ENCODE measurements at regions not wholly inside any gene's neighbourhood (a gene's known extent, or its start where the extent isn't known, plus 50 kb on each side); places are given as distances from the start of the nearest gene placed in this dataset.

- no peak for TF ChIP-seq CTCF (IDR thresholded peaks at IDR 0.05)
- ATAC-seq (ENCODE audit: low FRiP score) (no peak), DNase-seq (ENCODE audit: low spot score) (no peak)
These were observed 416.4 kb downstream of the TCERG1L start for GRCh38 chr10:130895161-130895560.

DNA sequence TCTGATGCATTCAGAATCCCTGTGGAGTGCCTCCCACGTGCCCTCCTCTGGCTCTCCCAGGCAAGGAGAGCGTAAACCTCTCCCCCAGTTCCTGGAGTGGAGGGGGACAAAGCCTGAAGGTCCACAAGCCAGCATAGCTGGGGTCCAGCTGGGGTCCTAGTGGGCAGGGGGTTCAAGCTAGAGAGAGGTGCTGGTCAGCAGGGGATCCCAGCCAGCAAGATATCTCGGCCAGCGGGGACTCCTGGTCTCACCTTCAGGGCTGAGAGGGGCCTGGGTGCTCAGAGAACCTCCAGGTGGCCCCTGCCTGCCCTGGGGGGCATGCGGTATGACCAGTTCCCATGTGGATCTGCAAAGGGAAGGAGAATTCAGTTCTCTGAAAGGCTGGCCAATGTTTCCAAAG, 413.7 kb downstream of the TCERG1L start:
- TF ChIP-seq CTCF (IDR thresholded peaks at IDR 0.05): no peak
- ATAC-seq (ENCODE audit: low FRiP score) (no peak), DNase-seq (ENCODE audit: low spot score) (no peak)

GRCh38 chr10:130898381-130898780, 413.1 kb downstream of the TCERG1L start:
- ATAC-seq (ENCODE audit: low FRiP score) (no peak), DNase-seq (ENCODE audit: low spot score) (no peak)
- TF ChIP-seq CTCF (IDR thresholded peaks at IDR 0.05): no peak

DNA sequence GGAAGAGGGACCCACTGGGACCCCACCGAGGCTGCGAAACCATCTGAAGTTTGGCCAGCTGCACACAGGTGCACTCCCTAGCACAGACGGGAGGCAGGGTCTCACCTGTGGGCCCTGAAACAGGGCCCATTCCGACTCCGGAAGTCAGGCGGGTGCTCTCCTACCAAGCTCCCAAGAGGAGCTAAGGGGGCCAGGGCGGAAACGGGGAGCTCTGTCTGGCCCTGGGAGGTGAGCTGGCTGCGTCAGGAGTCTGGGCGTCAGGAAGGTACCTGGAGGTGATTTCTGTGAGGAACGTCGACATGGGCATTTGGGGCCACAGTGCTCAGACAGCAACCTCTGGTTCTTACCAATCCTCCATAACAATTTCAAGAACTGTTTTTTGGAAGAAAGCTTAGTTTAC, 411.7 kb downstream of the TCERG1L start:
- ATAC-seq (ENCODE audit: low FRiP score) (no peak), DNase-seq (ENCODE audit: low spot score) (no peak)
- TF ChIP-seq CTCF (IDR thresholded peaks at IDR 0.05): no peak

DNA sequence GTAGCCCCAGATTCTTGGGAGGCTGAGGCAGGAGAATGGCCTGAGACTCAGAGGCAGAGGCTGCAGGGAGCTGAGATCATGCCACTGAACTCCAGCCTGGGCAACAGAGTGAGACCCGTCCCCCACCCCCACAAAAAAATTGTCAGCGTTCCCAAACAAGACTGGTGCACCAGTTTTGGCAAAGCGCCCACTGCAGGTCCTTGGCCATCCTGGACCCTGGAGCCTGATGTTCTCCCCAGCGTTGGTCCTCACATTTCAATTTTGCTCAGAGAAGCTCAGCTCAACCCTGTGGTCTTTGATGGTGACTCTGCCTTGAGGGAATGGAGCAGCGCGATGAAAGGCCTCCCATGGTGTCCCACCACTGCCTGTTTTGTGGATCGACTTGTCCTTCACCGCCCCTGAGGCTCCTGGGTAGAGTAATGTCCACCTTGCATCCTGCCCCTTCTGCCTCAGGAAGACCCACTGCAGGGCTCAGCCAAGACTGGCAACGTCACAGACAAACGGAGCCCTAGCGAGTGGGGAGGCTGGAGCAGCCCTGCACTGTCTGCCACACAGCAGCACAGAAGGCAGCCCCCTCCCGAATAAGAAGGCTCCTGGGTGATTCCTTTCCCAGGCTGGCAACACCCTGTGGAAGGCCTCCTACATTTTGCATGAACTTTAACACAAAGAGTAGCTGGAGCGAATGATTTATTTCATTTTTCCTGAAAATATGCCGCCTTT, 410.9 kb downstream of the TCERG1L start:
- DNase-seq (ENCODE audit: low spot score) (no peak), ATAC-seq (ENCODE audit: low FRiP score) (no peak)
- no peak for TF ChIP-seq CTCF (IDR thresholded peaks at IDR 0.05)

GRCh38 chr10:130901311-130902165, 410.0 kb downstream of the TCERG1L start:
- no peak for ATAC-seq (ENCODE audit: low FRiP score)
- DNase-seq (ENCODE audit: low spot score): no peak
- no peak for TF ChIP-seq CTCF (IDR thresholded peaks at IDR 0.05)
